ENCODE measurements at regions not wholly inside any gene's neighbourhood (a gene's known extent, or its start where the extent isn't known, plus 50 kb on each side); places are given as distances from the start of the nearest gene placed in this dataset.
"Not testable (repeated sequence)": the region's sequence is repeated elsewhere in the genome, so short reads cannot be mapped to it uniquely, and the experiment has no call there.

- DNase-seq, result no peak
- TF ChIP-seq POLR2A (IDR thresholded peaks at IDR 0.05; ENCODE audit: low read length) (no peak), GATA1 (IDR thresholded peaks at IDR 0.05; ENCODE audit: low read depth, low read length) (no peak)
Observed at GRCh38 chrX:114272096-114272686, 311.7 kb upstream of the HTR2C start.

DNA sequence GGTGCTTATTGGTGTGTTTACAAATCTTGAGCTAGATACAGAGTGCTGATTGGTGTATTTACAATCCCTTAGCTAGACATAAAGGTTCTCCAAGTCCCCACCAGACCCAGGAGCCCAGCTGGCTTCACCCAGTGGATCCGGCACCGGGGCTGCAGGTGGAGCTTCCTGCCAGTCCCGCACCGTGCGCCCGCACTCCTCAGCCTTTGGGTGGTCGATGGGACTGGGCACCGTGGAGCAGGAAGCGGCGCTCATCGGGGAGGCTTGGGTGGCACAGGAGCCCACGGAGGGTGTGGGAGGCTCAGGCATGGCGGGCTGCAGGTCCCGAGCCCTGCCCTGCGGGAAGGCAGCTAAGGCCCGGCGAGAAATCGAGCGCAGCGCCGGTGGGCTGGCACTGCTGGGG lies 313.5 kb upstream of the HTR2C start:
- DNase-seq, result not testable (repeated sequence)

DNA sequence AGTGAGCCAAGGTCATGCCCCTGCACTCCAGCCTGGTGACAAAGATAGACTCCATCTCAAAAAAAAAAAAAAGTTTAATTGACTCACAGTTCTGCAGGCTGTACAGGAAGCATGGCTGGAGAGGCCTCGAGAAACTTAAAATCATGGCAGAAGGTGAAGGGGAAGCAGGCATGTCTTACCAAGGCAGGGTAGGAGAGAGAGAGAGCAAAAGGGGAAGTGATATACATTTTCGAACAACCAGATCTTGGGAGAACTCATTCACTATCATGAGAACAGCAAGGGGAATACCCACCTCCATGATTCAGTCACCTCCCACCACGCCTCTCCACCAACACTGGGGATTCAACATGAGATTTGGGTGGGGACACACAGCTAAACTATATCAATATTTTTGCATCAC lies 315.2 kb upstream of the HTR2C start:
- DNase-seq, result no peak
- no peak for TF ChIP-seq POLR2A (IDR thresholded peaks at IDR 0.05; ENCODE audit: low read length)
- no peak for TF ChIP-seq GATA1 (IDR thresholded peaks at IDR 0.05; ENCODE audit: low read depth, low read length)

- DNase-seq, result no peak
- TF ChIP-seq GATA1 (IDR thresholded peaks at IDR 0.05; ENCODE audit: low read depth, low read length), result no peak
- TF ChIP-seq POLR2A (IDR thresholded peaks at IDR 0.05; ENCODE audit: low read length), result no peak
Observed at GRCh38 chrX:114267142-114267541, 316.7 kb upstream of the HTR2C start.

DNA sequence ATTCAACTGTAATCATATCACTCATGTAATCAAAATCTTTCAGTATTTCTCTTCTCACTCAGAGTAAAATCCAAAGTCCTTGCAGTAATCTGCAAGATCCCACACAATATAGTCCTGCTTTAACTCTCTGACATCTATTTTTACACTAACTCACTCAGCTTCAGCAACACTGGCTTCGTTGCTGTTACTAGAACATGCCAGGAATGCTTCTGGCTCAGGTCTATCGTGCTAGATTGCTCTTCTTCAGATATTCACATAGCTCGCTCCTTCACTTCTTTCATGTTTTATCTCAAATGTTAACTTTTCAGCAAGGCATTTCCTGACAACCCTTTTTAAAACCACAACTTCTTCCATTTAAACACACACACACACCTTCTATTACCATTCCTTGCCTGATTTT lies 331.7 kb upstream of the HTR2C start:
- TF ChIP-seq POLR2A (IDR thresholded peaks at IDR 0.05; ENCODE audit: low read length), result no peak
- TF ChIP-seq GATA1 (IDR thresholded peaks at IDR 0.05; ENCODE audit: low read depth, low read length), result no peak
- DNase-seq, result no peak

- no peak for TF ChIP-seq GATA1 (IDR thresholded peaks at IDR 0.05; ENCODE audit: low read depth, low read length)
- TF ChIP-seq POLR2A (IDR thresholded peaks at IDR 0.05; ENCODE audit: low read length), result no peak
- DNase-seq, result no peak
Observed at GRCh38 chrX:114251575-114251974, 332.3 kb upstream of the HTR2C start.

- no peak for DNase-seq
- TF ChIP-seq POLR2A (IDR thresholded peaks at IDR 0.05; ENCODE audit: low read length), result no peak
- no peak for TF ChIP-seq GATA1 (IDR thresholded peaks at IDR 0.05; ENCODE audit: low read depth, low read length)
Observed at GRCh38 chrX:114221445-114221844, 362.4 kb upstream of the HTR2C start.

DNA sequence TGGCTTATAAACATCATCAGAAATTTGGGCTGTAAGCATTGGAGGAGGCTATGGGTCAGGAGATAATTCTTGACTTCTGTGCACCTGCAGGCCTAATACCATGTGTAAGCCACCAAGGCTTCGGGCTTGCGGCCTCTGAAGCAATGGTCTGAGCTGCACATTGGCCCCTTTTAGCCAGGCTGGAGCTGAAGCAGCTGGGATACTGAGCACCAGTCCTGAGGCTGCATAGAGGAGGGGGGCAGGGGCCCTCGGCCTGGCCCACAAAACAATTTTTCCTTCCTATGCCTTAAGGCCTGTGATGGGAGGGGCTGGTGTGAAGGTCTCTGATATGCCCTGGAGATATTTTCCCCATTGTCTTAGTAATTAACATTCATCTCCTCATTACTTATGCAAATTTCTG lies 373.0 kb upstream of the HTR2C start:
- DNase-seq, result no peak
- no peak for TF ChIP-seq POLR2A (IDR thresholded peaks at IDR 0.05; ENCODE audit: low read length)
- no peak for TF ChIP-seq GATA1 (IDR thresholded peaks at IDR 0.05; ENCODE audit: low read depth, low read length)

GRCh38 chrX:114201622-114202021 lies 382.3 kb upstream of the HTR2C start:
- TF ChIP-seq GATA1 (IDR thresholded peaks at IDR 0.05; ENCODE audit: low read depth, low read length), result no peak
- no peak for TF ChIP-seq POLR2A (IDR thresholded peaks at IDR 0.05; ENCODE audit: low read length)
- no peak for DNase-seq

- no peak for DNase-seq
- TF ChIP-seq POLR2A (IDR thresholded peaks at IDR 0.05; ENCODE audit: low read length), result no peak
- no peak for TF ChIP-seq GATA1 (IDR thresholded peaks at IDR 0.05; ENCODE audit: low read depth, low read length)
Observed at GRCh38 chrX:114181195-114181594, 402.7 kb upstream of the HTR2C start.

- DNase-seq, result no peak
- TF ChIP-seq POLR2A (IDR thresholded peaks at IDR 0.05; ENCODE audit: low read length), result no peak
- TF ChIP-seq GATA1 (IDR thresholded peaks at IDR 0.05; ENCODE audit: low read depth, low read length), result no peak
Observed at GRCh38 chrX:114178126-114178525, 405.8 kb upstream of the HTR2C start.

- not testable (repeated sequence) for DNase-seq
Observed at GRCh38 chrX:114167276-114167675, 416.6 kb upstream of the HTR2C start.

DNA sequence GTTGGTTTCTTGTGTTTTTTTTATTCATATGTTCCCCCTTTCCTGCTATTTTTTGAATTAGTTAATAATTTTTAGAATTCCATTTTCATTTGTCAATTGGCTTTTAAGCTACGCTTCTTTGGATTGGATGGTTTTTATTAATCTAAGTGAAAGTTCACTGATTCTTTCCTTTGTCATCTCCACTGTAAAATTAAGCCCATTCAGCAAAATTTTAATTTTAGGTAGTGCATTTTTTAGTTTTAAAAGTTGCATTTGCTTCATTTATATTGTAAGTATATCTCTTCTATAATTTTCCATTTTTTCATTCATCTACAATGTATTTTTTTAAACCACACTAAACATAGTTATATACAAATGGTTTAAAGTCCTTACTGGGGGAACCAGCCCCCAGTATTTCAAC lies 417.3 kb upstream of the HTR2C start:
- no peak for TF ChIP-seq POLR2A (IDR thresholded peaks at IDR 0.05; ENCODE audit: low read length)
- TF ChIP-seq GATA1 (IDR thresholded peaks at IDR 0.05; ENCODE audit: low read depth, low read length), result no peak
- no peak for DNase-seq

DNA sequence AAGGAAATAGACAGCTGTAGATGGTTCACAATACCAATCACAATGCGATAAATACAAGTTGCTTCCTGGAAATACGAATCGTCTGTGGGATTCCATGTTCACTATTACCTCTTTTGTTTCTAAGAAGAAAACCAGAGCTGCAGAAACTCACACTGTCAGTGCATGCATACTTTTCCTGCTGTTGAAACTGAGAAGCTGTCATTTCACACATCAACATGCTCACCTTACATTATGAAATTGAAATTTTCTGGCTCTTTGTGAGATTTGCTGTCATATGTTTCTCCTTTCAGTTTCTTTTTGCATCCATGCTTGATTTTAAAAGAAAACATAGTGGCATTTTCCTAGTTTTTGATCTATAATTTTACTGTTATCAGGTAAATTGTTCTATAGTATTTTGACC lies 418.3 kb upstream of the HTR2C start:
- no peak for DNase-seq
- no peak for TF ChIP-seq POLR2A (IDR thresholded peaks at IDR 0.05; ENCODE audit: low read length)
- TF ChIP-seq GATA1 (IDR thresholded peaks at IDR 0.05; ENCODE audit: low read depth, low read length), result no peak

- TF ChIP-seq POLR2A (IDR thresholded peaks at IDR 0.05; ENCODE audit: low read length) (no peak), GATA1 (IDR thresholded peaks at IDR 0.05; ENCODE audit: low read depth, low read length) (no peak)
- peak; percentile 3 to 11 for DNase-seq
Observed at GRCh38 chrX:114162068-114162735, 421.7 kb upstream of the HTR2C start.

DNA sequence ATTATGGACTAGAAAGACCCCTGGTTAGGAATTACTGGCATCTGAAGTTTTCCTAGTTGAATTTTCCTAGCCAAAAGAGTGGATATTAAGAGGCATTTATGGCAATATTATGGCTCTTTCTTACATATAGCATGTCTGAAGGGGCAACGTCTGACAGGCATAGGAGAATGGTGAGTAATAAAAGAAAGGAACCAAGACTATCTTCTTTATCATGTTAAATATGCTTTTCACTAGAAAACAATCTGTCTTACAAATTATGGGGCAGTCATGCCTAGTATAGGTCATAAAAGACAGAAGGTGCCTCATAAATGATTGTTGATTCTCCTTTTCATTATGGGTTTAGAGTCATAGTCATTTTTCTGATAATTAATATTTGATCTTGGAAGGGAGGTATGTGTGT lies 431.1 kb upstream of the HTR2C start:
- DNase-seq, result no peak
- TF ChIP-seq POLR2A (IDR thresholded peaks at IDR 0.05; ENCODE audit: low read length) (no peak), GATA1 (IDR thresholded peaks at IDR 0.05; ENCODE audit: low read depth, low read length) (no peak)

All from erythroblast (primary cell).